ENCODE measurements at regions not wholly inside any gene's neighbourhood (a gene's known extent, or its start where the extent isn't known, plus 50 kb on each side); places are given as distances from the start of the nearest gene placed in this dataset.

DNA sequence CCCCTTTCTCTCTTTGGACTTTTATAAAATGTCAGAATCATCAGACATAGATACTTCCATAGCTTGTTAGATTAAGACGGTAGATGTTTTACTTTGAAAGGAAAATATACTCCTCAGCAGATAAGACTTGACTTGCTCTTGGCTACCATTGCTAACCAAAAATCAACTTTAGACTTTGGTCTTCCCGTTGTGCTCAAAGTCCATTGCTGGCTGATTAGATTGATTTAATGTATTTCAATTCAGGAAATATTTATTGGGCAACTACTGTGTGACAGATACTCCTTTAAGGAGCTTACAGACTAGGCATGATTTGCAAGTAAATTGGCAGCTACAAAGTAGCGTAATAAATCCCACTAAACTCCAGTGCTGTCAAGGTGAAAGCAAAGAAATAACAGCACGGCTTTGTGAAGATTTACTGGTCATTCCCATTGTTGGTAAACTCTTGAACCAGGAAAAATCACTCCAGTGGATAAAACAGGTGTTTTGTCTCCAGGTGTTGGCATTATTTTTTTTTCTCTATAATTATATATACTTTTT, 95.7 kb upstream of the ARMC3 start:
- TF ChIP-seq, protein P1, sequence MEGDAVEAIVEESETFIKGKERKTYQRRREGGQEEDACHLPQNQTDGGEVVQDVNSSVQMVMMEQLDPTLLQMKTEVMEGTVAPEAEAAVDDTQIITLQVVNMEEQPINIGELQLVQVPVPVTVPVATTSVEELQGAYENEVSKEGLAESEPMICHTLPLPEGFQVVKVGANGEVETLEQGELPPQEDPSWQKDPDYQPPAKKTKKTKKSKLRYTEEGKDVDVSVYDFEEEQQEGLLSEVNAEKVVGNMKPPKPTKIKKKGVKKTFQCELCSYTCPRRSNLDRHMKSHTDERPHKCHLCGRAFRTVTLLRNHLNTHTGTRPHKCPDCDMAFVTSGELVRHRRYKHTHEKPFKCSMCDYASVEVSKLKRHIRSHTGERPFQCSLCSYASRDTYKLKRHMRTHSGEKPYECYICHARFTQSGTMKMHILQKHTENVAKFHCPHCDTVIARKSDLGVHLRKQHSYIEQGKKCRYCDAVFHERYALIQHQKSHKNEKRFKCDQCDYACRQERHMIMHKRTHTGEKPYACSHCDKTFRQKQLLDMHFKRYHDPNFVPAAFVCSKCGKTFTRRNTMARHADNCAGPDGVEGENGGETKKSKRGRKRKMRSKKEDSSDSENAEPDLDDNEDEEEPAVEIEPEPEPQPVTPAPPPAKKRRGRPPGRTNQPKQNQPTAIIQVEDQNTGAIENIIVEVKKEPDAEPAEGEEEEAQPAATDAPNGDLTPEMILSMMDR (IDR thresholded peaks at IDR 0.05 in 2 of 3, conservative IDR thresholded peaks at IDR 0.05 in 1 of 3; ENCODE audit: insufficient read depth in 2 of 3, low read depth in 1 of 3, low read length in 3 of 3) = no peak
- TF ChIP-seq RNF2 (IDR thresholded peaks at IDR 0.05) (no peak), TBP (optimal IDR thresholded peaks at IDR 0.05; ENCODE audit: low read depth, low read length) (no peak)
